H9 (cell line): ENCODE measurements at regions not wholly inside any gene's neighbourhood (a gene's known extent, or its start where the extent isn't known, plus 50 kb on each side); places are given as distances from the start of the nearest gene placed in this dataset.

Source experiments
- DNase-seq: peaks from one replicate; pipeline ENCODE4 v3.0.0-alpha.2; 2017
- H2AFZ ChIP-seq: one replicate; pipeline ENCODE4 v1.6.1; 2013; ENCODE audit warnings: mild to moderate bottlenecking, low read length, control low read depth, moderate library complexity
- H2AK5ac ChIP-seq: 2 replicates; pipeline ENCODE4 v1.6.1; 2013; ENCODE audit warnings: low read length, control low read depth, mixed read lengths; ENCODE audit not compliant: insufficient read length
- H2BK120ac ChIP-seq: one replicate; pipeline ENCODE4 v1.6.1; 2013; ENCODE audit warnings: low read depth, mild to moderate bottlenecking, low read length, control low read depth, inconsistent platforms; ENCODE audit not compliant: poor library complexity, severe bottlenecking
- H2BK12ac ChIP-seq: 2 replicates; pipeline ENCODE4 v1.6.1; 2013; ENCODE audit warnings: low read length, control low read depth, mixed read lengths, low read depth; ENCODE audit not compliant: insufficient read length
- H2BK15ac ChIP-seq: 2 replicates; pipeline ENCODE4 v1.6.1; 2013; ENCODE audit warnings: low read depth, low read length, control low read depth
- H2BK20ac ChIP-seq: one replicate; pipeline ENCODE4 v1.6.1; 2013; ENCODE audit warnings: low read depth, mild to moderate bottlenecking, low read length, control low read depth, inconsistent platforms; ENCODE audit not compliant: poor library complexity, severe bottlenecking
- H2BK5ac ChIP-seq: 2 replicates; pipeline ENCODE4 v1.6.1; 2013; ENCODE audit warnings: low read length, control low read depth, mixed read lengths; ENCODE audit not compliant: insufficient read length
- H3K14ac ChIP-seq: 2 replicates; pipeline ENCODE4 v1.6.1; 2013; ENCODE audit warnings: low read length, control low read depth; ENCODE audit not compliant: insufficient read depth
- H3K18ac ChIP-seq: 2 replicates; pipeline ENCODE4 v1.6.1; 2013; ENCODE audit warnings: low read depth, mild to moderate bottlenecking, mixed read lengths, low read length, control low read depth; ENCODE audit not compliant: insufficient read length
- H3K23ac ChIP-seq: 2 replicates; pipeline ENCODE4 v1.6.1; 2013; ENCODE audit warnings: low read length, control low read depth, mixed read lengths, low read depth; ENCODE audit not compliant: insufficient read length
- H3K23me2 ChIP-seq: 2 replicates; pipeline ENCODE4 v1.6.1; 2013; ENCODE audit warnings: low read depth, mild to moderate bottlenecking, mixed read lengths, low read length, control low read depth; ENCODE audit not compliant: insufficient read length, poor library complexity, severe bottlenecking
- H3K27ac ChIP-seq: 2 replicates; pipeline ENCODE4 v1.5.1; 2013; ENCODE audit warnings: low read length, control low read depth, mixed read lengths, low read depth; ENCODE audit not compliant: insufficient read length
- H3K27me3 ChIP-seq: 2 replicates; pipeline ENCODE4 v1.6.1; 2013; ENCODE audit warnings: low read length, control low read depth, inconsistent platforms; ENCODE audit not compliant: insufficient read depth
- H3K4ac ChIP-seq: 2 replicates; pipeline ENCODE4 v1.6.1; 2013; ENCODE audit warnings: low read depth, mild to moderate bottlenecking, control low read depth, inconsistent platforms, low read length, moderate library complexity
- H3K4me1 ChIP-seq: 2 replicates; pipeline ENCODE4 v1.6.1; 2013; ENCODE audit warnings: low read length, control low read depth, inconsistent platforms; ENCODE audit not compliant: insufficient read depth
- H3K4me2 ChIP-seq: 2 replicates; pipeline ENCODE4 v1.6.1; 2013; ENCODE audit warnings: low read length, control low read depth, mixed read lengths; ENCODE audit not compliant: insufficient read length, insufficient read depth
- H3K56ac ChIP-seq: 2 replicates; pipeline ENCODE4 v1.6.1; 2013; ENCODE audit warnings: low read depth, mild to moderate bottlenecking, mixed read lengths, low read length, control low read depth; ENCODE audit not compliant: insufficient read length
- H3K79me1 ChIP-seq: 2 replicates; pipeline ENCODE4 v1.6.1; 2013; ENCODE audit warnings: low read depth, mild to moderate bottlenecking, moderate library complexity, low read length, control low read depth, inconsistent platforms; ENCODE audit not compliant: insufficient read depth, poor library complexity, severe bottlenecking
- H3K79me2 ChIP-seq: 2 replicates; pipeline ENCODE4 v1.6.1; 2013; ENCODE audit warnings: low read length, control low read depth, inconsistent platforms; ENCODE audit not compliant: insufficient read depth
- H3K9ac ChIP-seq: 2 replicates; pipeline ENCODE4 v1.6.1; 2013; ENCODE audit warnings: low read length, control low read depth, mixed read lengths; ENCODE audit not compliant: insufficient read length; ENCODE audit errors: extremely low read depth
- H3K9me3 ChIP-seq: one replicate; pipeline ENCODE4 v1.6.1; 2013; ENCODE audit warnings: low read depth, low read length, inconsistent platforms; ENCODE audit not compliant: control insufficient read depth
- H3T11ph ChIP-seq: one replicate; pipeline ENCODE4 v1.6.1; 2013; ENCODE audit warnings: mild to moderate bottlenecking, low read length, control low read depth, inconsistent platforms
- H4K20me1 ChIP-seq: one replicate; pipeline ENCODE4 v1.6.1; 2013; ENCODE audit not compliant: control insufficient read depth, insufficient read length, insufficient read depth
- H4K5ac ChIP-seq: 2 replicates; pipeline ENCODE4 v1.6.1; 2013; ENCODE audit warnings: low read depth, mild to moderate bottlenecking, mixed read lengths, low read length, control low read depth; ENCODE audit not compliant: insufficient read length
- H4K8ac ChIP-seq: replicated peaks from 2 replicates; pipeline ENCODE4 v1.6.1; 2013; ENCODE audit warnings: low read length, control low read depth, mixed read lengths, low read depth; ENCODE audit not compliant: insufficient read length
- H4K91ac ChIP-seq: 2 replicates; pipeline ENCODE4 v1.6.1; 2013; ENCODE audit warnings: low read depth, mild to moderate bottlenecking, moderate library complexity, mixed read lengths, low read length, control low read depth; ENCODE audit not compliant: insufficient read length
- H3K27ac Mint-ChIP-seq, 3 experiments: 2 replicates in 2 of 3; 3 replicates in 1 of 3; pipeline ENCODE4 v1.8.0; 2020 to 2021; ENCODE audit warnings: mixed read lengths in 3 of 3, mild to moderate bottlenecking in 1 of 3, moderate library complexity in 1 of 3
- H3K27me3 Mint-ChIP-seq: 2 replicates; pipeline ENCODE4 v1.8.0; 2021; ENCODE audit warnings: low read depth, mild to moderate bottlenecking, moderate library complexity, mixed read lengths
- H3K36me3 Mint-ChIP-seq, 3 experiments: 2 replicates in 2 of 3; 3 replicates in 1 of 3; pipeline ENCODE4 v1.8.0; 2020 to 2021; ENCODE audit warnings: low read depth in 3 of 3, mixed read lengths in 3 of 3; ENCODE audit not compliant: insufficient read depth in 1 of 3
- H3K4me1 Mint-ChIP-seq, 2 experiments: 2 replicates each; pipeline ENCODE4 v1.8.0; 2020; ENCODE audit warnings: mixed read lengths in 2 of 2
- H3K4me3 Mint-ChIP-seq, 2 experiments: 2 replicates in 1 of 2; 3 replicates in 1 of 2; pipeline ENCODE4 v1.8.0; 2020 to 2021; ENCODE audit warnings: mild to moderate bottlenecking in 2 of 2, mixed read lengths in 2 of 2, moderate library complexity in 1 of 2
- H3K9me3 Mint-ChIP-seq, 2 experiments: 2 replicates in 1 of 2; 3 replicates in 1 of 2; pipeline ENCODE4 v1.8.0; 2020; ENCODE audit warnings: mild to moderate bottlenecking in 2 of 2, mixed read lengths in 2 of 2, moderate library complexity in 1 of 2
- CTCF ChIP-seq: fragments of 200-600 bp; sonication (generic); conservative IDR thresholded peaks from 3 replicates; pipeline ENCODE4 v1.8.0; 2021; ENCODE audit warnings: antibody characterized with exemption, mild to moderate bottlenecking
- WGBS: extraction: QIAGEN DNeasy Blood & Tissue Kit; methylation state at CpG from one replicate; pipeline ENCODE4 v1.1.7; 2013; ENCODE audit warnings: missing lambda C conversion rate, low lambda C conversion rate, mixed read lengths; ENCODE audit not compliant: insufficient read length; ENCODE audit errors: extremely low coverage; 5-methylcytosine and 5-hydroxymethylcytosine counted together

GRCh38 chr3:105933871-105934270 is 65.1 kb upstream of the CBLB start:
- H2AFZ ChIP-seq: no peak overlapping the region
- no peak overlapping the region for H3K27ac ChIP-seq
- H4K5ac ChIP-seq: no peak overlapping the region
- TF ChIP-seq CTCF: no peak
- H3K56ac ChIP-seq: no peak overlapping the region
- H3K27me3 ChIP-seq: no peaks in the 10 kb centered on the region
- H3K79me1 ChIP-seq: no peaks in the 10 kb centered on the region
- no peak overlapping the region for H2BK15ac ChIP-seq
- H3K9ac ChIP-seq: no peak overlapping the region
- no peaks in the 10 kb centered on the region for H3K23me2 ChIP-seq
- H3T11ph ChIP-seq: no peak overlapping the region
- no peaks in the 10 kb centered on the region for H3K36me3 Mint-ChIP-seq
- H3K4me1 Mint-ChIP-seq: peaks cover 10 to 20% of the 10 kb centered on the region in 2 experiments
- H3K4me2 ChIP-seq: no peak overlapping the region
- no peaks in the 10 kb centered on the region for H3K79me2 ChIP-seq
- H2BK5ac ChIP-seq: no peak overlapping the region
- no peaks in the 10 kb centered on the region for H4K20me1 ChIP-seq
- H4K8ac ChIP-seq: no peak overlapping the region
- H3K27me3 Mint-ChIP-seq: no peaks in the 10 kb centered on the region
- H3K9me3 Mint-ChIP-seq: no peaks in the 10 kb centered on the region
- H3K14ac ChIP-seq: no peak overlapping the region
- H3K27ac Mint-ChIP-seq: no peak overlapping the region
- no peak overlapping the region for H4K91ac ChIP-seq
- no peak overlapping the region for H2AK5ac ChIP-seq
- H2BK20ac ChIP-seq: no peak overlapping the region
- WGBS: no CpG with 5 or more reads among the region's 4 CpGs
- H2BK120ac ChIP-seq: no peak overlapping the region
- no peak overlapping the region for H3K4ac ChIP-seq
- no peaks in the 10 kb centered on the region for H3K4me1 ChIP-seq
- no peak for DNase-seq
- no peak overlapping the region for H2BK12ac ChIP-seq
- no peak overlapping the region for H3K23ac ChIP-seq
- H3K4me3 Mint-ChIP-seq: no peak overlapping the region
- no peaks in the 10 kb centered on the region for H3K9me3 ChIP-seq
- H3K18ac ChIP-seq: no peak overlapping the region
